WTC11 (cell line): ENCODE measurements at regions not wholly inside any gene's neighbourhood (a gene's known extent, or its start where the extent isn't known, plus 50 kb on each side); places are given as distances from the start of the nearest gene placed in this dataset.

Source experiments
- CTCF ChIP-seq: fragments of 200-600 bp; IDR thresholded peaks from 2 replicates; pipeline ENCODE4 v1.8.0; 2022; ENCODE audit warnings: antibody characterized with exemption
- E2F4 ChIP-seq: sonication (generic); formaldehyde crosslinking; IDR thresholded peaks from 2 replicates; pipeline ENCODE4 v1.8.1; 2022; ENCODE audit warnings: low read depth, mild to moderate bottlenecking, moderate library complexity, missing genetic modification reagents, borderline replicate concordance
- MAX ChIP-seq: sonication (generic); formaldehyde crosslinking; IDR thresholded peaks from 2 replicates; pipeline ENCODE4 v1.8.0; 2022; ENCODE audit warnings: mild to moderate bottlenecking, missing genetic modification reagents
- MYBL2 ChIP-seq: sonication (generic); formaldehyde crosslinking; IDR thresholded peaks from 2 replicates; pipeline ENCODE4 v1.8.1; 2023; ENCODE audit warnings: mild to moderate bottlenecking, moderate library complexity, missing genetic modification reagents
- NFYB ChIP-seq: sonication (generic); formaldehyde crosslinking; conservative IDR thresholded peaks from 2 replicates; pipeline ENCODE4 v1.8.0; 2022; ENCODE audit warnings: low read depth, missing genetic modification reagents
- RORB ChIP-seq: fragments of 250-450 bp; sonication (Bioruptor Pico); IDR thresholded peaks from 2 replicates; pipeline ENCODE4 v1.9.0; 2021; ENCODE audit warnings: mild to moderate bottlenecking
- ZBTB43 ChIP-seq: sonication (generic); formaldehyde crosslinking; IDR thresholded peaks from 2 replicates; pipeline ENCODE4 v1.8.1; 2023; ENCODE audit warnings: mild to moderate bottlenecking, missing genetic modification reagents
- ZNF423 ChIP-seq: fragments of 250-450 bp; sonication (Bioruptor Pico); IDR thresholded peaks from 2 replicates; pipeline ENCODE4 v2.1.2; 2022; ENCODE audit warnings: mild to moderate bottlenecking, moderate library complexity
- ZNF512 ChIP-seq: sonication (generic); formaldehyde crosslinking; IDR thresholded peaks from 2 replicates; pipeline ENCODE4 v1.8.1; 2022; ENCODE audit warnings: missing genetic modification reagents, borderline replicate concordance

GRCh38 chr9:81431641-81432040 is 257.7 kb downstream of the TLE1 start:
- TF ChIP-seq MAX (CRISPR knock-in tag) (no peak), MYBL2 (no peak), CTCF (no peak), ZNF512 (CRISPR knock-in tag) (no peak), RORB (no peak), ZNF423 (CRISPR knock-in tag) (no peak), E2F4 (no peak), ZBTB43 (CRISPR knock-in tag) (no peak), NFYB (CRISPR knock-in tag) (no peak)
